Sigmoid colon (tissue), 6 donors: ENCODE measurements at regions not wholly inside any gene's neighbourhood (a gene's known extent, or its start where the extent isn't known, plus 50 kb on each side); places are given as distances from the start of the nearest gene placed in this dataset.
"Not testable (repeated sequence)": the region's sequence is repeated elsewhere in the genome, so short reads cannot be mapped to it uniquely, and the experiment has no call there.

Experiments
- DNase-seq: peaks from one replicate; pipeline ENCODE4 v3.0.0-alpha.2; 2019
- H3K27ac ChIP-seq, 4 donors: fragments of 200-600 bp; sonication (generic); one replicate each; pipeline ENCODE4 v1.5.1; 2016 to 2019; ENCODE audit warnings: mild to moderate bottlenecking in 1 of 4
- H3K27me3 ChIP-seq, 3 donors: fragments of 200-600 bp; sonication (generic); one replicate each; pipeline ENCODE4 v1.5.1; 2019; ENCODE audit warnings: mild to moderate bottlenecking in 1 of 3
- H3K36me3 ChIP-seq, 4 donors: fragments of 200-600 bp; sonication (generic); one replicate each; pipeline ENCODE4 v1.5.1; 2016 to 2019
- H3K4me1 ChIP-seq, 4 donors: fragments of 200-600 bp; sonication (generic); one replicate each; pipeline ENCODE4 v1.5.1; 2017 to 2019
- H3K4me3 ChIP-seq, 4 donors: fragments of 200-600 bp; sonication (generic); one replicate each; pipeline ENCODE4 v1.5.1; 2017 to 2019; ENCODE audit warnings: mild to moderate bottlenecking in 2 of 4, moderate library complexity in 1 of 4
- H3K9me3 ChIP-seq, 4 donors: fragments of 200-600 bp in 3 of 4; sonication (generic) in 3 of 4; one replicate each; pipeline versions ENCODE4 v1.5.1 to v1.6.1; 2013 to 2019
- EP300 ChIP-seq, 4 donors: sonication (generic); formaldehyde crosslinking; IDR thresholded peaks; one replicate each; pipeline ENCODE4 v1.6.1; 2017; ENCODE audit warnings: antibody characterized with exemption in 4 of 4
- POLR2A ChIP-seq, 2 donors: fragments of 450-650 bp; IDR thresholded peaks; one replicate each; pipeline ENCODE4 v1.6.1; 2016; ENCODE audit warnings: antibody characterized with exemption in 2 of 2, mild to moderate bottlenecking in 2 of 2, moderate library complexity in 2 of 2
- POLR2AphosphoS5 ChIP-seq, 4 donors: sonication (generic); formaldehyde crosslinking; IDR thresholded peaks; one replicate each; pipeline ENCODE4 v1.6.1; 2017; ENCODE audit warnings: antibody characterized with exemption in 4 of 4
- WGBS, 2 donors: extraction: QIAGEN DNeasy Blood & Tissue Kit; methylation state at CpG; one replicate each; pipeline ENCODE4 v1.1.7; 2013; 5-methylcytosine and 5-hydroxymethylcytosine counted together
- intact Hi-C: fragments of 100-400 bp; cut with DNase I; formaldehyde crosslinking; loops from one replicate; pipeline ENCODE4 v1.15.1; 2023
- TF ChIP-seq, protein P1 (sequence below), 4 experiments: fragments of 450-650 bp in 3 of 4; fragments of 200-600 bp in 1 of 4; IDR thresholded peaks; one replicate each; pipeline ENCODE4 v1.5.1; 2016 to 2019; ENCODE audit warnings: antibody characterized with exemption in 4 of 4, mild to moderate bottlenecking in 3 of 4, moderate library complexity in 2 of 4
- donor health status: healthy with polysubstance abuse.
- donor health status: healthy.

DNA sequence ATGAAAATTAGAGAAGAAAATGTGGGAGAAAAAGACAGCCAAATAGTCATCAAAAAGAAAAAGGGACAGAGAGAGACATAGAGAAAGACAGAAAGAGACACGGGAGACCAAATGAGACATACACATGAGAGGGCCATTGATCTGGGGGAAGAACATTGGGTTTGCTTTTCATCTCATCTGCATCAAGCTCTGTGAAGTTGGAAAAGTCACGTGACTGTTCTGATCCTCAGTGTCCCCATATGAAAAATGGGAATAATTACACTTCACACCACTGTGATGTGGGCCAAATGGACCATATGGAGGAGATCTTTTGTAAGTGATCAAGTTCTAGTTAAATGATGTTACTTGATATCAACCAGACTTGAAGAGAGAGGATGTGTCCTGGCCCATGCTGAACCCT, 147.1 kb upstream of the NRXN3 start:
- Histone ChIP-seq H3K4me1 (no peaks in the 10 kb centered on the region), H3K27me3 (no peaks in the 10 kb centered on the region), H3K9me3 (no peaks in the 10 kb centered on the region), H3K36me3 (no peaks in the 10 kb centered on the region), H3K4me3 (no peak overlapping the region), H3K27ac (no peak overlapping the region)
- WGBS, 2 donors = 75 to 91% methylated on average over 2 of the region's 2 CpGs
- DNase-seq = no peak
- intact Hi-C loops = no loop called here
- TF ChIP-seq EP300 (IDR thresholded peaks at IDR 0.05) (no peak), POLR2AphosphoS5 (IDR thresholded peaks at IDR 0.05) (no peak), POLR2A (IDR thresholded peaks at IDR 0.05) (no peak)
- TF ChIP-seq, protein P1, sequence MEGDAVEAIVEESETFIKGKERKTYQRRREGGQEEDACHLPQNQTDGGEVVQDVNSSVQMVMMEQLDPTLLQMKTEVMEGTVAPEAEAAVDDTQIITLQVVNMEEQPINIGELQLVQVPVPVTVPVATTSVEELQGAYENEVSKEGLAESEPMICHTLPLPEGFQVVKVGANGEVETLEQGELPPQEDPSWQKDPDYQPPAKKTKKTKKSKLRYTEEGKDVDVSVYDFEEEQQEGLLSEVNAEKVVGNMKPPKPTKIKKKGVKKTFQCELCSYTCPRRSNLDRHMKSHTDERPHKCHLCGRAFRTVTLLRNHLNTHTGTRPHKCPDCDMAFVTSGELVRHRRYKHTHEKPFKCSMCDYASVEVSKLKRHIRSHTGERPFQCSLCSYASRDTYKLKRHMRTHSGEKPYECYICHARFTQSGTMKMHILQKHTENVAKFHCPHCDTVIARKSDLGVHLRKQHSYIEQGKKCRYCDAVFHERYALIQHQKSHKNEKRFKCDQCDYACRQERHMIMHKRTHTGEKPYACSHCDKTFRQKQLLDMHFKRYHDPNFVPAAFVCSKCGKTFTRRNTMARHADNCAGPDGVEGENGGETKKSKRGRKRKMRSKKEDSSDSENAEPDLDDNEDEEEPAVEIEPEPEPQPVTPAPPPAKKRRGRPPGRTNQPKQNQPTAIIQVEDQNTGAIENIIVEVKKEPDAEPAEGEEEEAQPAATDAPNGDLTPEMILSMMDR (IDR thresholded peaks at IDR 0.05) = no peak

DNA sequence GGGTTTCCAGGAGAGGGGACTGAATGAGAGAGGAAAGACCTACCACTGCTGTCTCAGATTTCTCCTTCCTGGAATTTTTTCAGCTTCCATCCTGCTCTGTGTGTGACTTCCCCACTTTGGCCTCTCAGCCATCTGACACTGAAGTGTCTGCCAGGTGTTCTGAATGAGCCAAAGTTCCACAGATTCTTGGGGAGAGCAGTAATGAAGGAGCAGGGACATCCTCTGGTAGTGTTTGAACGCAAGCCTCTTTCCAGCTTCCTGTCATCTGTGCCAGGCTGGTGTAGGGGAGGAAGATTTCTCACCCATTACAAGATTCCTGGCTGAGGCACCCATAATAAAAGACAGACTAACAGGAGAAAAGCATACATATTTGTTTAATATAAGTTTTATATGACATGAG, 141.7 kb upstream of the NRXN3 start:
- intact Hi-C loops = no loop called here
- H3K4me3 ChIP-seq = no peak overlapping the region
- H3K36me3 ChIP-seq = no peaks in the 10 kb centered on the region
- TF ChIP-seq, protein P1 (IDR thresholded peaks at IDR 0.05) = no peak
- no peak for TF ChIP-seq POLR2AphosphoS5 (IDR thresholded peaks at IDR 0.05)
- TF ChIP-seq EP300 (IDR thresholded peaks at IDR 0.05) = no peak
- no peak for TF ChIP-seq POLR2A (IDR thresholded peaks at IDR 0.05)
- no peaks in the 10 kb centered on the region for H3K9me3 ChIP-seq
- peaks cover 0 to 5% (median 0%) of the 10 kb centered on the region in 3 donors for H3K27me3 ChIP-seq
- no peaks in the 10 kb centered on the region for H3K4me1 ChIP-seq
- no peak overlapping the region for H3K27ac ChIP-seq
- 63 to 74% methylated on average over 1 of the region's 1 CpG for WGBS, 2 donors
- DNase-seq = no peak

DNA sequence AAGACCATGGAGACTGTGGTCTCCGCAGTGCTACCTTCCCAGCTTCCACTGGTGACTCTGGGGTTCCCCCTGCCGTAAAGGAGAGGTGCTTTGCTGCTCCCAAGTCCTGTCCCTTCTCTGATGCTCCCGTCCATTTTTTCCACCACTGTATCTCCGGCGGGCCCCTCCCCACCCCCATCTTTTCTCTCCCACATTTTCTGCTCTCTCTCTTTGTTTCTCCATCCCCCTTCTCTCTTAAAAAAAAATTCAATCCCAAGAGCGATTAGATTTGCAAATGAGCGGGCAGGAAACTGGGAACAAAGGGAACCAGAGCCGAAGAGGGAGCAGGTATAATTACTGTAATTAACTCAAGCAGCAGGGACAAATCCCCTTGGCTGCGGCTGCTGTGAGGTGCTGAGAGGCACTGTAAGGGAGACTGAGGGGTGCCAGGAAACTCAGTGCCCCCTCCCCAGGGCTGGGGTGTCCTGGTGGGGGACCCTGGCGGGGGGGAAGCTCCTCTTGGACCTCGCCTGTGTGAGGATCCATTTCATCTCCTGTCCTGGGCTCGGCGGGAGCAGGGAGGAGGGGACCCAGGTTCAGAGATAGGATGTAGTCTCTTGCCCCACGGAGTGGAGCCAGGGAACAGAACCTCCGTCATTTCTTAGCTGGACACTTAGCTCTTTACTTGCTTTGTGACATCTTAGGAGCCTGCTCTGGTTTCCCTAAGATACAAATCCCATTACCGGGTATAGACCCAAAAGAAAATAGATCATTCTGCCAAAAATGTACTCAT, 140.4 kb upstream of the NRXN3 start:
- Histone ChIP-seq H3K4me1 (no peaks in the 10 kb centered on the region), H3K36me3 (no peaks in the 10 kb centered on the region), H3K27ac (no peak overlapping the region), H3K27me3 (peaks cover 0 to 5% (median 0%) of the 10 kb centered on the region in 3 donors), H3K9me3 (no peaks in the 10 kb centered on the region), H3K4me3 (no peak overlapping the region)
- 38 to 41% methylated on average over 16 of the region's 16 CpGs for WGBS, 2 donors
- intact Hi-C loops = no loop called here
- no peak for TF ChIP-seq POLR2A (IDR thresholded peaks at IDR 0.05)
- DNase-seq = no peak

DNA sequence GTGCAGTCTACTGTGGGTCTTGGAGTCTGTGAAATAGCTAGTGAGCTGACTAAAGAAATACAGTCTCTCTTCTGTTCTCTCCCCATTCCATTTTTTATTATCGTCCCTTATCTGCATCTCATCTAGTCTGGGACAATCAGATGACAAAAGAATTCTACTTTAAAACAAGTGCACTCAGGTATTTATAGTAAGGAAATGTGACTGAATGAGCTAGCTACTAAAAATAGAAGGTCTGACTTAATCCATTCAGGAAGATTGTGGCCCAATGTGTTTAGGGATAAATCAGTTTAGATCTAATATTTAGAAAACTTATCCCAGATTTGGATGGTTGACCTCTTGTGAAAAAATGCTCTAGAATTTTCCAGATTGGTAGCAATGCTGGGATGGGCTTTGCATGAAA, 126.8 kb upstream of the NRXN3 start:
- Histone ChIP-seq H3K36me3 (no peaks in the 10 kb centered on the region), H3K4me3 (no peak overlapping the region), H3K9me3 (no peaks in the 10 kb centered on the region), H3K27me3 (no peaks in the 10 kb centered on the region), H3K4me1 (no peaks in the 10 kb centered on the region), H3K27ac (no peak overlapping the region)
- 53 to 66% methylated on average over 1 of the region's 1 CpG for WGBS, 2 donors
- DNase-seq = no peak
- intact Hi-C loops = no loop called here
- TF ChIP-seq, protein P1 (IDR thresholded peaks at IDR 0.05) = no peak
- TF ChIP-seq POLR2AphosphoS5 (IDR thresholded peaks at IDR 0.05) (no peak), POLR2A (IDR thresholded peaks at IDR 0.05) (no peak), EP300 (IDR thresholded peaks at IDR 0.05) (no peak)

DNA sequence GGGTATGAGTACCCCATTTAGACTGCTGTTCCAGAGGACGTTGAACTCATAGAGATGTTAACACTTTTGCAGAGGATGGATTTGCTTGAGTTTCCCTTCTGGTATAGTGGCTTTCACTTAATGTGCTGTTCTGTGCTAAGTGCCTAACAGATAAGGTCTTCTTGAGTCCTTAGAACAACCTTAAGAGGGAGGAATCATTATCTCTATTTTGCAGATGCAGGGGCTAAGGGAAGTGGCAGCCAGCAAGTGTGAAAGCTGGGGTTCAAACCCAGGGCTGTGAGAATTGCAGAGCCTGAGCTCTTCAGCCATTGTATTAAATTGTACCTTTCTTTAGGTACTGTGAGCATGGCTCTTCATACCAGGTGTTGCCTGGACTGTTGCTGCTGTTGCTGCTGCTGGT, 122.1 kb upstream of the NRXN3 start:
- Histone ChIP-seq H3K36me3 (no peaks in the 10 kb centered on the region), H3K9me3 (no peaks in the 10 kb centered on the region), H3K4me3 (no peak overlapping the region), H3K27ac (no peak overlapping the region), H3K27me3 (no peaks in the 10 kb centered on the region), H3K4me1 (no peaks in the 10 kb centered on the region)
- intact Hi-C loops = no loop called here
- no peak for TF ChIP-seq POLR2AphosphoS5 (IDR thresholded peaks at IDR 0.05)
- TF ChIP-seq POLR2A (IDR thresholded peaks at IDR 0.05) = no peak
- TF ChIP-seq, protein P1 (IDR thresholded peaks at IDR 0.05) = no peak
- TF ChIP-seq EP300 (IDR thresholded peaks at IDR 0.05) = no peak
- no peak for DNase-seq
- WGBS, 2 donors = 32 to 44% methylated on average over 1 of the region's 1 CpG

DNA sequence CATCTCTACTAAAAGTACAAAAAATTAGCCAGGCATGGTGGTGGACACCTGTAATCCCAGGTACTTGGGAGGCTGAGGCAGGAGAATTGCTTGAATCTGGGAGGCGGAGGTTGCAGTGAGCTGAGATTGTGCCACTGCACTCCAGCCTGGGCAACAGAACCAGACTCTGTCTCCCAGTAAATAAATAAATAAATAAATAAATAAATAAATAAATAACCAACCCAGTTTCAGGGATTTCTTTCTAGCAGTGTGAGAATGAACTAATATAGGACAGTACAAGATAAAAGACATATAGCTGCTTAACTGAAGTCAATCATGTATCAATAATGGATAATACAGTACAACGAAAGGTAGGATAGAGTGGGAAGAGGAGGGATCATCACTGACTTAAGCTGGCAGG, 113.3 kb upstream of the NRXN3 start:
- H3K9me3 ChIP-seq, H3K4me3 ChIP-seq, H3K36me3 ChIP-seq, intact Hi-C loops, DNase-seq, H3K27me3 ChIP-seq, H3K27ac ChIP-seq, H3K4me1 ChIP-seq: not testable (repeated sequence)
- 95 to 97% methylated on average over 2 of the region's 2 CpGs for WGBS, 2 donors
